IPS DF 4.7 (cell line): ENCODE measurements at regions not wholly inside any gene's neighbourhood (a gene's known extent, or its start where the extent isn't known, plus 50 kb on each side); places are given as distances from the start of the nearest gene placed in this dataset.
"Not testable (repeated sequence)": the region's sequence is repeated elsewhere in the genome, so short reads cannot be mapped to it uniquely, and the experiment has no call there.

Experiments
- DNase-seq: peaks from one replicate; pipeline ENCODE4 v3.0.0-alpha.2; 2013; ENCODE audit warnings: low spot score; ENCODE audit errors: extremely low read depth

DNA sequence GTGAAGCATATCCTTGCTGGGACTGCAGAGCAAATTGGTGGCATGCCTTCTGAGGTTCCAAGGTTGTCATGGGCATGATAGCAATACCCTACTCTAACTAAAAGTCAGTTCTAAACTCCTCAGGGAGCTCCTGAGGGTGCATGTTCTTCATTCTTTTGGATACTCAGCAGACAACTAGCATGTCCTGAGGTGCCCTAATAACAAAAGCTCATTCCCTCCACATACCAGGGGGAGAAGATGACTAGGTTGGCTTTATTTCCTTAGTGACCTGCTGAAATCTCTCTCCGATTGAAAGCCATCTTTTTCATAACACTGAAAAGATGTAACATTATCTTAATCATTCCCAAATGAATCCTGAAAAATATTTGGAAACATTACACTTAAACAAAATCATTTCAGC, 188.7 kb upstream of the IGF1 start:
- DNase-seq, result no peak

DNA sequence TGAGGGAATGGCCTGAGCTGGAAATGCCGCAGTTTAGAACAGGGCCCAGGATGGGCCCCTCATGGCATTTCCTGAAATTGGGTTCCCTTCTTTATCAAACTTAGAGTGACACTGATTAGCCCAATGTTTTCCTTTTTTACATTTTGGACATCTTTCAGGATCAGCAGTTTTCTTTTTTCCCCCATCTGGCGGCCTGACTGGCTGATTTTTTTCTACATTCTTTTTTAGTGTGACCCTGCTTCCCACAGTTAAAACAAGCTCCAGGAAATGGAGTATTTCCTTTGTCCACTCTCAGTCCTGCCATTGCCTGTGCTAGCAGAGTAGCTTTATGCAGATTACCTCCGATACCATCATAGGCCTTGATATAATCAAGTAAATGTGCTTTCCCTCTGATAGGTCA, 185.8 kb upstream of the IGF1 start:
- DNase-seq, result not testable (repeated sequence)

DNA sequence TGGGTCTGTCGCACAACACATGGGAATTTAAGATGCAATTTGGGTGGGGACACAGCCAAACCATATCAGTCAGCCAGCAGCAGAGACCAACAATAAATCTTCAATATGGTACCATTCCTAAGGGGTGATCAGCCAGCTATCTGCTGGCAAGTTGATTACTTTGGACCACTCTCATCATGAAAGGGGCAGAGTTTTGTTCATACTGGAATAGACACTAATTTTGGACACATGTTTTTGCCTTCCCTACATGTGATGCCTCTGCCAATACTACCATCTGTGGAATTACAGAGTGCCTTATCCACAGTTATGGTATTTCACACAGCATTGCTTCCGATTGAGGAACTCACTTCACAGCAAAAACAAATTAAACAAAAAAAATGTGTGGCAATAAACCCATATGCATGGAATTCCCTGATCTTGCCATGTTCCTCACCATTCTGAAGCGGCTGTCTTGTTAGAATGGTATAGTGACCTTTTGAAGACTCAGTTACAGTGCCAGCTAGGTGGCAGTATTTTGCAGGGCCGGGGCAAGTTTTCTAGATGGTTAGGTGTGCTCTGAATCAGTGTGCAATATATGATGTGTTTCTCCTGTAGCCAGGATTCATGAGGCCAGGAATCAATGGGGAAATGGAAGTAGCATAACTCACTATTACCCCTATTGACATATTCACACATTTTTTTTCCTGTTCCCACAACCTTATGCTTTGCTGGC, 179.0 kb upstream of the IGF1 start:
- DNase-seq, result no peak

DNA sequence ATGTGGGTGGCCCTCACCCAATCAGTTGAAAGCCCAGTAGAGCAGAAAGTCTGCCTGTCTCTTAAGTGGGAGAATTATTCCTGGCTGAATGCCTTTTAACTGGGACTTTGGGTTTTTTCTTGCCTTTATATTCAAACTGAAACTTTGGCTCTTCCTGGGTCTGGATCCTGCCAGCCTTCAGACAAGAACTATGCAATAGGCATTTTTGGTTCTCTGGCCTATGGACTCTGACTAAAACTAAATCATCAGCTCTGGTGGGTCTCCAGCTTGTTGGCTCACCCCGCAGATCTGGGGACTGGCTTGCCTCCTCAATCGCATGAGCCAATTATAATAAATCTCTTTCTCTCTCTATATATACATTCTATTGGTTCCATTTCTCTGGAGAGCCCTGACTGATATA, 173.0 kb upstream of the IGF1 start:
- DNase-seq, result no peak

DNA sequence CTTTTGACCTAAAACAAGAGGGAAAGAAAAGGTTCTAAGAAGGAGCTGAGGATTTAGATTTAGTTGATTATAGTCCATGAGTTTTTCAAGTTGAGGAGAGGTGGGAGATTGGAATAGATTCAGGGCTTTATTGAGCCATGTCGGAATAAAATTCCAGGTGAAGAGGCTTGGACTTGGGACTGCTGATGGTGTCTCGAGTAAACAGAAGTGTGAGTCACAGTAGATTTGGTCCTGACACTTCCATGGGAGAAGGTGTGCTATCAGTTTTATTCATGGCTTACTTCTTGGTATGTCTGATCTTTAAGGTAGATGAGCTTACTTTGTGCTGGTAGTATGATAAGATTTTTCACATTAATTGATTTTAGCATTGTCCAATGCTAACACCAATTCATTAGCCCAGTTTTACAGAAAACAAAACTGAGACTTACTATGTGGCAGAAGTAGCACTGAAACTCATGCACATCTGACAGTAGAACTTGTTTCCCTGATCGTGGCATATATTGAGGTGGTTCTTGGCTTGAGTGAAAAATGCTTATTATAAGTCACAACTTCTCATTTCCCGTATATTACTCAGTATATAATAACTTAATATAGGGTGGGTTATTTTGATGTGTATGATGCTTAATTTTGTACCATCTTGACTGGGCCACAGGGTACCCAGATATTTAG, 172.4 kb upstream of the IGF1 start:
- no peak for DNase-seq

DNA sequence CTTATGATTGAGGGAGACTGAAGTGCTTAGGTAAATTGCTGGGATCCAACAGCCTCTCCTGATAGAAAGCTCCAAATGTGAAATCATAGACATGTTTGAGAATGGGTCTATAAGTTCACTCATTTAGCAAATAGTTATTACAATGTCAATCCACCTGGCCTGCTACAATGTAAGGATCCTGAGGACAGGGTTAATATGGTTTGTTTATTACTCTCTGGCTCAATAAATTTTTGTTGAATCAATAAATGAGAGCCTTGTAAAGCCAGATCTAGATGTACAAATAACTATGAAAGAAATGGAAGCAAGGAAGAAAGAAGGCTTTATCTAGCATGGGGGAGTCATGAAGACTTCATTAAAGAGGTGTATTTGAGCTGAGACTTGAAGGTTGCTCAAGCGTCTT, 165.6 kb upstream of the IGF1 start:
- DNase-seq, result no peak

DNA sequence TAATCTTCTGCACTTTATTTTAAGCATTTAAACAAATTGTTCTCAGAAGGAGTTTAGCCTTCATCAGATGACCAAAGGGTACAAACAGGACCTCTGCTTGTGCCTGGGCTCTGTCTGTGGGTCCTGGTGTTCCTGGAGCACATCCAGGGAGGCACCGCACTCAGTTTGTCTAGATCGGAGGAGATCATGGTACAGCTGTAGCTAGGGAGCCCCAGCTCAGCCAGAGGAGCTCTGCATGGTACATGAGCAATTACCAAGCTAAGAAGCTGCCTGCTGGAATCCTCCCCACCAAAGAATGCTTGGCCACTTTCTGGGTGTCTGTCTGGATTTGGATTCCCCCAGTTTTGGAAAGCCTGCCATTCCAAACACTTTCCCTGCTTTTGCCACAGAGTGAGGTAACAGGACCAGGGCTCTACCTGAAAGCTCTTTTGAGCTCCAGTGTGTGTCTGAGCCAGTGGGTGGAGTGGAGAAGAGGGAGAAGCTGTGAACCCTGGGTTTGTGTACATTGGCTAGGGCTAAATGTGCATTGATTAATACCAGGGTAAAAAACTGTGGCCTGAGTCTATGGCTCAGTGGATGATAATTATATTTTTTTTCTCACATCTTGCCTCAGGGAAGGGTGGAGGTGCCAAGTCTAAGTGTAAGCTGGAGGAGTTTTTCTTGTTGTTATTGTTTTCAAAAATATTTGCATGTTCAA, 163.7 kb upstream of the IGF1 start:
- DNase-seq, result no peak

DNA sequence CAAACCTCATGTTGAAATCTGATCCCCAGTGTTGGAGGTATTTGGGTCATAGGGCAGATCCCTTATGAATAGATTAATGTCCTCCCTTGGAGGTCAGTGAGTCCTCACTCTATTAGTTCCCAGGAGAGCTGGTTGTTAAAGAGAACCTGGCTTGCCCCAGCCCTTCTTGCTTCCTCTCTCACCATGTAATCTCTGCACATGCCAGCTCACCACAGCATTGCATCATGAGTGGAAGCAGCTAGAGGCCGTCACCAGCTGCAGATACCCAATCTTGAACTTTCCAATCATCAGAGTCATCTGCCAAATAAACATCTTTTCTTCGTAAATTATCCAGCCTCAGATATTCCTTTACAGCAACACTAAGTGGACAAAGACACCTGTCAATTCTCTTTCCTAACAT, 161.8 kb upstream of the IGF1 start:
- DNase-seq, result no peak

DNA sequence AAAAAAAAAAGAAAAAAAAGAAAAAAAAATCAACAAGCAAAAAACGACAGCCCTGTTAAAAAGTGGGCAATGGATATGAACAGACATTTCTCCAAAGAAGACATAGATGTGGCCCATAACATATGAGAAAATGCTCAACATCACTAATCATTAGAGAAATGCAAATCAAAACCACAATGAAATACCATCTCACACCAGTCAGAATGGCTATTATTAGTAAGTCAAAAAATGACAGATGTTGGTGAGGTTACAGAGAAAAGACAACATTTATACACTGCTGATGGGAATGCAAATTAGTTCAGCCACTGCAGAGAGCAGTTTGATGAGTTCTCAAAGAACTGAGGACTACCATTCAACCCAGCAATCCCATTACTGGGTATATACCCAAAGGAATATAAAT, 160.3 kb upstream of the IGF1 start:
- DNase-seq, result not testable (repeated sequence)

DNA sequence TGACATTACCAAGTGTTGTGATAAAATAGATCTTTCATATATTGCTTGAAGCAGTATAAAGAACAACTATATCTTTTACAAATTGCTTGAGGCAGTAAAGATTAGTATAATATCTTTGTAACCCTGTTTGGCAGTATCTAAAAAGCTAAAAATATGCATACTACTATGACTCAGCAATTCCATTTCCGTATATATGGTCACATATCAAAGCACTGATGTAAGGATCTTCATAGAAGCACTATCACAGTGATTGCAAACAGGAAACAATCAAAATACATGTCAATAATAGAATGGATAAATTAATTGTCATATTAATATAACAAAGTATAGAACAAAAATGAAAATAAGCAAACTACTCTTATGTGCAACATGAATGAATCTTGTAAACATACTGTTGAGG, 158.4 kb upstream of the IGF1 start:
- DNase-seq, result no peak

DNA sequence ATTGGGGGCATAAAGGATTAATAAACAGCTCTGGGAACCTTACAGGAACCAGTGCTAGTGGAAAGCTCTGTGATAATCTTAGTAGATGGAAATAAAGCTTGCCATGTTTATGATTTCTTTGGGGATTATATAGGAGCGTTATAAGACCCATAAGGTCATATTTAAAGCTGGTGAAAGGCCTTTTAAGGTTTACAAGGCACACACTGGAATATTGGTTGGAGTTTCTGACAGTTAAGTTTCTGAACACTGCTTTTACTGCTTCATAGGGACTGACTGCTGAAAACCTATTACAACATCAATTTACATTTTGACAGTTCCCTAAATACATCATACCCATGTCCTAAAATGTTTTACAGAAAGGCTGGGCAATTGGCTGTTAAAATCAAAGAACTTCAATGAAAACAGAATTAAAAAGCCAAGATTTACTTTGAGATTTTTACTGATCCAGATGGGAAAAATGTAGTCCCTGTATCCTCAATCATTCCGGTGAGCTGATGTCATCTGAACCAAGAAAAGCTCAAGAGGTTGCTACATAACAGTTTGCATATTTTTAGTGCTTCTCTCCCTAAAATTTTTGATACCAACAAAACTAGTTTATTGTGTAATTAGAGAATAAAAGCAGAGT, 153.7 kb upstream of the IGF1 start:
- DNase-seq, result no peak

DNA sequence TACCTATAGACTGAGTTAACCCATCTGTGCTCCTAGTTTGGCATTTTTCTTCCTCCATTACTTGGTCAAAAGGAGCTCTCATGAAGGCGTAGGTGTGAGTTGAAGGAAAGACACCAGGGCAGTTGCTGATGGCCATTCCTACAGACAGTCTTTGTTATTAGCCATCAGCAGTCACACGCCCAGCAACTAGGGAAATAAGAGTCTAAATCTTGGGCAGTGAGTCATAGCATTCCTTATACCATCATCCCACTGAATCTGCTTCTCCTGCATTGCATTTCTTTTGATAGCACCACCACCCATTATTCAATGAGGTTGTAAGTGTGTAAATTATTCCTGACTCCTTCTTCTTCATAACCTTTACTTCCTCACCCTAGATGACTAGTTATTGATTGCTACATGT, 150.9 kb upstream of the IGF1 start:
- DNase-seq, result no peak

DNA sequence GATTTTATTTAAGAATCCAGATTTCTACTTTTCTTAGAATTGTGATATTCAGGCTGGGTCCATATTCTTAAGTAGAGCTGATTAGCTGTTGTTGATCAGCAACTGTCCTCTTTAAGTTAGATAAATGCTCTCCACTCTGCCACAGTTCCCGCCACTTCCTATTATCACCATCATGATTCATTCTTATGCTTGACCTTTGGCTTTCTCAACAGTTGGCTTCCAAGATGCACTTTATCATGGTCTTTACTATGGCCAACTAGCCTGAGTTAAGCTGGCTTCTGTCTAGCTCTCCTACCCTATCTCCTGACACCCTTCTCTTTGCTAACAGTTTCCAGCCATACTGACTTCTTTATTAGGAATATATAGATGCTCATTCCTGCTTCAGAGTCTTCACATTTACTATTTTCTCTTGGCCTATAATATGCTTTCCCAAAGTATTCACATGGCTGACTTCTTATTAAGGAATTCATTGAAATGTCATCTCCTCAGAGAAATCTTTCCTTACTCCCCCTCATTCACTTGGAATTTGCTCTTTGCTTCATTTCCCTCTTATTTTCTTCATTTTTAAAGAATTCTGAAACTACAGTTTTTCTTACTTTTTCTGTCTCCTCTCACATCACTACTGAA, 149.0 kb upstream of the IGF1 start:
- DNase-seq, result no peak

DNA sequence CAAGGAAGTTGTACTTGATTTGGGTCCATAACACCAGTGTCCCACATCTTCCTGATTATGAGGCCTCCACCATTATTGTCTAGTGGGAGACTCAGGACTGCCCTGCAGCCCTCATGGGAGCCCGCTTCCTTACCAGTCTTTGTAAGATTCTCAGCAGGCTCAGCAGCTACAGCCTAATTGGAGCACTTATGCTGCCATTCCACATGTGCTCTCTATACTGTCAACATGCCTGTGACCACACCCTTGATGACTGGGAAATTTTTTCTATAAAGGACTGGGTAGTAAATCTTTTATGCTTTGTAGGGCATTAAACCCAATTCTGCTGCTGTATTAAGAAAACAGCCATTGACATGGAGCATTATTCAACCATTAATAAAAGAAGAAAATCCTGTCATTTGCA, 145.5 kb upstream of the IGF1 start:
- no peak for DNase-seq

DNA sequence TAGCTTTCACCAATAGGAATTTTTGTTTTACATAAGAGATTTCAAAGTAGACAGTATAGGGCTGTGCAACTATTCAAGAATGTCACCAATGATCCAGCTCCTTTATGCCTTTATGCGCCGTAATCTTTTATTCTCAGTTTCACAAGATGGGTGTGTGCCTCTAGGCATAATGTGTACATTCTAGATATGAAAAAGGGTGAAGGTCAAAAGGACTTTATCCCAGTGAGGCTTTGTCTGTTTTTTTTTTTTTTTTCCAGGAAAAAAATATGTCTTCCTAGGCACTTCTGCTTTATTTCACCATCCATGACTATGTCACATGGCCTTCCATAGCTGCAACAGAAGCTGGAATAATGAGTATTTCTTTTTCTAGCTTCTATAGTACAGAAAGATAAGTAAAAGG, 142.3 kb upstream of the IGF1 start:
- DNase-seq, result no peak

DNA sequence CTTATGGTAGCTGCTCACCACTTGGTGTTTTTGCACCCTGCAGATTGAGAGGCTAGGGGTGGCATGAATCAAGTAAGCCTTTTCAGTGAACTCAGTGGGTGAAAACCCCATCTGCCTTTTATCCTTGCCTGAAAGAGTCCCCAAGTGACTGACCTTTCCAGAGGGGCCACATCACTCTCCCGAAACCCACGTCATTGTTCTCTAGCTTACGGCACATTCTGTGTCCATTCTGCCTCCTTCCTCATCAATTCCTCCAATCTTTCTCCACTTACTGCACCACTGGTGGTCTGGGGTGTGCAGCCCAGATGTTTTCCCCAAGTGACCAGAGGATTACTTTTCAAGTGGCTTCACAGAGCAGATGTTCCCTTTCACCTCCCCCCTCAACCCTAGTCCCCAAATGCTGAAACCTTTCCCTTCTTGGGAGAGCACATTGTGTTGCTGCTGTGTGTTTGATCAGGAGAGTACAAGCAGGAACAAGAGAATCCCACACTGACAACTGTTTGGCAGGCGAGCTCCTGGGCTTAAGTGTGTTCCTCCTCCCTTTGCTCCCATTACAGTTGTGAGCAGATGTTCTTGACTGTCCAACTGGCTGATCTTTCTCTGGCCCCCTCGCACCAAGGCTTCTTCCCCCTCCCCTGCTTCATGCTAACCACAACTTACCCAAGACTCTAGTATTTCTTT, 138.0 kb upstream of the IGF1 start:
- DNase-seq, result no peak

DNA sequence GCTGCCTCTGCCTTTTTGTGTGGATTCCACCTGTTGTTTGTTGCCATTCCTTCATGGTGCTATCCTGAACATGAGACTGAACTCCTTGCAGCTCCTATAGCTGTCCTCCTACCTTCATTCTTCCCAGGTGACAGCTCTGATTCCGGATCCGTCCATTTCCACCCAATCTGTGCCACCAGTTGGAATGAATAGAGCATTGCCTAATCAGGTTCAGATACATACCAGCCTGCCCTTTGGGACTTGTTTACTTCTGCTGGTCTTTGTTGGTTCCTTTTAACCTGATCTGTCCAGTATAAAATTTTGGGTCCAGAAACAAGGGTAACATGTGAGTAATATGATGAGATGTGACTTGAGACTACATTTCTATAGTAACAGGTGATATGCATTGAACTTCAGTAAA, 136.3 kb upstream of the IGF1 start:
- no peak for DNase-seq

DNA sequence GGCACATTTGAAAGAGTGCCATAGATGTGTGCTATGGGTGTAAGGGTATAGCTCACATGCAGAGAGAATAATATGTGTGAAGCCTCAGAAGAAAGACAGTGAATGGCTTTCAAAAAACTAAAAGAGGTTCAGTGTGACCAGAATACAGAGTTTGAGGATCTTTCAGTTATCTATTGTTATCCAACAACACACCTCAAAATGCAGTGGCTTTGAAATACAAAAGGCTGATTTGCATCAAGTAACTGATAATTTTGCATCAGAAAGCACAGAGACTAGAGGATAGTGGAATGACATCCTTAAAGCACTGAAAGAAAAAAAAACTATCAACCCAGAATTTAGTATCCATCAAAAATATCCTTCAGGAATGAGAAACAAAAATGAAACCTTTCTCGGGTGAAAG, 131.6 kb upstream of the IGF1 start:
- no peak for DNase-seq

DNA sequence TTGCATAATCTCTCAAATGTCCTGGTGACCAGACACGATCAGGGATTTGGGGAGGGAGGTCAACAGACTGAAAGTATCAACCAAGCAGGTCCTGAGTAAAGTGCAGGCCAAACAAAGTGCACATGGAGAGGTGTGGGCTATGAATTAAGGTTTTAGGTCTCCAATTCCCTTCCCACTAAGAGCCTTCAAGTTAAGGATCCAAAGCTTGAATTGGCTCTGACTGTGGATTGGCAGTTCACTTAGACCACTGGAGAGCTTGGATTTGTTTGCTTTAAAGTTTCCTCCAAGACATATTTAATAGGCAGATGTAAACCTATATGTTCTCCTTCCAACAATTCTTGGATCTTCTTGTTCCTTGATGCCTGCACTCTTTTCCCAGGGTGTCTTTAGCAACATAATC, 129.6 kb upstream of the IGF1 start:
- DNase-seq, result no peak

DNA sequence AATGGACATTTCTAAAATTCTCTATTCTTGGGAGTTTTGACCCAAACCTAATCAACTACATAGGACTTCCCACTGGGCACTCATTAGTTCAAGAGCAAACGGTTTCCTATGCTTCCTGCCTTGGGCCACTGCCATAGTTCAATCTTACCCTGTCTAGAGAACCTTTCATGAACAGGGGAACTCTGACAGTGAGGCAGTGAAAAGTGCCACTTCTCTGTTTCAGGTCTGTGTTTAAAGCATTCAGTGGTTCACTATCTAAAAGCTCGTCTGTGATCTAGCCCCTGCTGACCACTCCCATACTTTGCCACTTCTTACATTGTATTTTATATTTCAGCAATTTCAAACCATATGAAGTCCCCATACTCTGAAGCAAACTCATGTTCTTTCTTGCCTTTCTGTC, 122.7 kb upstream of the IGF1 start:
- no peak for DNase-seq

DNA sequence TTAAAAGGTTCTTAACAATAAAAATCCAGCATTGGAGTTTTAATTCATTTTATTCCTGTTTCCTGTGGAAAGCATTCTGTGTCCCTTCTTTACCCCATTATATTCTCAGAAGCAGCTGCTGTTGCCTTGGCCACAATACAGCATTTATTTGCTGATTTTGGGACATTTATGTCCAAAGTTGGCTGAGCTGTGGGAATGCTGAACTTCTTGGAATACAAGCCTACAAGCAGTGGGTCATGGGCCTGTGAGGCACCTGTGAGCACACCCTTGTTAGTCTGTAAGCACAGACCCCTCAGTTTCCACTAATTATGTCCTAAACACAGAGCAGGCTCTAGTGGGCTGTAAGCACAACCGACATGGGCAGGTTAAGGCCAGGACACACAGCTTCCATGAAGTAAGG, 122.2 kb upstream of the IGF1 start:
- DNase-seq, result no peak
